HepG2 (cell line): ENCODE measurements at regions not wholly inside any gene's neighbourhood (a gene's known extent, or its start where the extent isn't known, plus 50 kb on each side); places are given as distances from the start of the nearest gene placed in this dataset.

Experiments used
- ATAC-seq: fragments of 200-7000 bp; cut with Tn5 transposase; 3 replicates; pipeline ENCODE4 v1.9.1; 2020; ENCODE audit warnings: mild to moderate bottlenecking, moderate library complexity
- BruUV-seq: library from RNA; stranded (reverse); fragments of 400-500 nt; replicated peaks from 2 replicates; lab custom pipeline; 2021; lab: Mats Ljungman, UMichigan
- CTCF ChIA-PET: fragments of 300-600 bp; formaldehyde crosslinking; extraction: SDS; loops from one replicate; lab custom pipeline; 2021; ENCODE audit warnings: low total read pairs, inconsistent platforms, low intra/inter-chr PET ratio; lab: Yijun Ruan, JAX
- POLR2A ChIA-PET: fragments of 350-600 bp; sonication (Branson Sonifier 250); formaldehyde crosslinking; loops from one replicate; lab custom pipeline; 2020; ENCODE audit warnings: antibody characterized with exemption, inconsistent platforms; lab: Yijun Ruan, JAX
- DNase-seq: peaks from one replicate; pipeline ENCODE4 v3.0.0-alpha.2; 2015; ENCODE audit warnings: low spot score
- FAIRE-seq: peaks from 3 replicates; lab custom pipeline; 2011; peaks lifted over from hg19 to GRCh38; lab: Jason Lieb, UNC
- H2AFZ ChIP-seq: one replicate; pipeline ENCODE4 v1.6.1; 2011; ENCODE audit warnings: low read length, inconsistent platforms
- H3K27ac ChIP-seq: fragments of 300-600 bp; 3 replicates; pipeline ENCODE4 v1.8.0; 2011; ENCODE audit warnings: mixed run types, mild to moderate bottlenecking, mixed read lengths, low read length, inconsistent platforms; ENCODE audit not compliant: insufficient read depth; ENCODE audit errors: extremely low read length
- H3K27me3 ChIP-seq, 2 experiments: fragments of 200-600 bp in 1 of 2; 2 replicates in 1 of 2; 3 replicates in 1 of 2; pipeline versions ENCODE4 v1.6.0 to v1.8.0; 2011; ENCODE audit warnings: low read length in 2 of 2, mild to moderate bottlenecking in 2 of 2, moderate library complexity in 2 of 2, inconsistent platforms in 1 of 2; ENCODE audit not compliant: insufficient read depth in 2 of 2, control insufficient read depth in 1 of 2
- H3K36me3 ChIP-seq, 2 experiments: fragments of 200-600 bp in 1 of 2; replicated peaks in 1 of 2; 2 replicates in 1 of 2; 3 replicates in 1 of 2; pipeline versions ENCODE4 v1.5.1 to v1.8.0; 2011; ENCODE audit warnings: low read length in 2 of 2, inconsistent platforms in 1 of 2; ENCODE audit not compliant: insufficient read depth in 2 of 2, control insufficient read depth in 1 of 2
- H3K4me1 ChIP-seq: 2 replicates; pipeline ENCODE4 v1.5.1; 2012; ENCODE audit warnings: low read length, inconsistent platforms; ENCODE audit not compliant: insufficient read depth
- H3K4me2 ChIP-seq: 2 replicates; pipeline ENCODE4 v1.6.0; 2011; ENCODE audit warnings: low read depth, low read length, inconsistent platforms
- H3K4me3 ChIP-seq, 3 experiments: fragments of 200-600 bp in 1 of 3; sonication (generic), shearing (Covaris generic) in 1 of 3; replicated peaks in 1 of 3; 2 replicates each; pipeline ENCODE4 v1.5.1; 2011 to 2016; ENCODE audit warnings: low read length in 3 of 3, inconsistent platforms in 2 of 3, low read depth in 2 of 3, mild to moderate bottlenecking in 2 of 3, control low read depth in 1 of 3, mixed read lengths in 1 of 3; ENCODE audit not compliant: insufficient read depth in 1 of 3
- H3K79me2 ChIP-seq: one replicate; pipeline ENCODE4 v1.6.1; 2011; ENCODE audit warnings: low read length, inconsistent platforms; ENCODE audit not compliant: insufficient read depth
- H3K9ac ChIP-seq: 2 replicates; pipeline ENCODE4 v1.6.0; 2011; ENCODE audit warnings: mild to moderate bottlenecking, low read depth, low read length, inconsistent platforms; ENCODE audit not compliant: insufficient read depth
- H3K9me3 ChIP-seq: 2 replicates; pipeline ENCODE4 v1.5.1; 2012; ENCODE audit warnings: mild to moderate bottlenecking, low read length
- H4K20me1 ChIP-seq: 2 replicates; pipeline ENCODE4 v1.6.0; 2011; ENCODE audit warnings: inconsistent platforms, mild to moderate bottlenecking, low read length, moderate library complexity; ENCODE audit not compliant: insufficient read depth
- BCL6 ChIP-seq: IDR thresholded peaks from 2 replicates; pipeline ENCODE4 v1.6.1; 2016; ENCODE audit warnings: missing genetic modification reagents, missing compliant biosample characterization
- HIC2 ChIP-seq: sonication (generic); formaldehyde crosslinking; IDR thresholded peaks from 2 replicates; pipeline ENCODE4 v1.9.0; 2022; ENCODE audit warnings: low read depth, missing genetic modification reagents
- HMG20B ChIP-seq: conservative IDR thresholded peaks from 2 replicates; pipeline ENCODE4 v1.6.1; 2016; ENCODE audit warnings: missing genetic modification reagents, missing compliant biosample characterization
- KAT8 ChIP-seq: IDR thresholded peaks from 2 replicates; pipeline ENCODE4 v1.6.1; 2016; ENCODE audit warnings: missing genetic modification reagents, missing compliant biosample characterization
- TMF1 ChIP-seq: sonication (generic); formaldehyde crosslinking; IDR thresholded peaks from 2 replicates; pipeline ENCODE4 v1.8.1; 2022; ENCODE audit warnings: low read depth, missing genetic modification reagents
- ZBTB34 ChIP-seq: sonication (generic); formaldehyde crosslinking; IDR thresholded peaks from 2 replicates; pipeline ENCODE4 v1.8.0; 2022; ENCODE audit warnings: mild to moderate bottlenecking, missing genetic modification reagents
- ZFP36L2 ChIP-seq: sonication (generic); formaldehyde crosslinking; IDR thresholded peaks from 2 replicates; pipeline ENCODE4 v1.4.0; 2020; ENCODE audit warnings: missing genetic modification reagents
- ZNF207 ChIP-seq: fragments of 450-650 bp; IDR thresholded peaks from 2 replicates; pipeline ENCODE4 v1.6.1; 2016; ENCODE audit warnings: antibody characterized with exemption, borderline replicate concordance
- ZNF775 ChIP-seq: sonication (generic); formaldehyde crosslinking; IDR thresholded peaks from 2 replicates; pipeline ENCODE4 v1.4.0; 2020; ENCODE audit warnings: missing genetic modification reagents, mild to moderate bottlenecking, moderate library complexity, borderline replicate concordance
- WGBS: methylation state at CpG from one replicate; pipeline ENCODE4 v1.1.6; 2017; ENCODE audit warnings: low lambda C conversion rate; 5-methylcytosine and 5-hydroxymethylcytosine counted together
- in situ Hi-C: cut with HindIII; loops from 2 replicates; pipeline ENCODE4 v1.10.0; 2017; ENCODE audit warnings: low pct_unique_long_range_greater_than_20kb; ENCODE audit not compliant: extremely low pct_ligation_motif_present
- intact Hi-C: fragments of 100-400 bp; cut with micrococcal nuclease; formaldehyde crosslinking; loops from one replicate; pipeline ENCODE4 v1.10.0; 2022; ENCODE audit not compliant: unreplicated experiment
- TF ChIP-seq, protein P1 (sequence below): sonication (generic); formaldehyde crosslinking; IDR thresholded peaks from 2 replicates; pipeline ENCODE4 v1.9.0; 2022; ENCODE audit warnings: missing genetic modification reagents, mild to moderate bottlenecking, borderline replicate concordance
- TF ChIP-seq, protein P2 (sequence below): sonication (generic); formaldehyde crosslinking; IDR thresholded peaks from 2 replicates; pipeline ENCODE4 v1.5.0; 2020; ENCODE audit warnings: missing genetic modification reagents

- POLR2A ChIA-PET, result no interaction called here
- Histone ChIP-seq H3K36me3 (no peaks in the 10 kb centered on the region), H3K4me3 (no peak overlapping the region), H2AFZ (no peak overlapping the region), H3K9me3 (no peaks in the 10 kb centered on the region), H3K27ac (no peak overlapping the region), H3K4me1 (no peaks in the 10 kb centered on the region), H3K27me3 (no peaks in the 10 kb centered on the region), H3K4me2 (no peak overlapping the region), H3K9ac (no peak overlapping the region), H4K20me1 (no peaks in the 10 kb centered on the region), H3K79me2 (no peaks in the 10 kb centered on the region)
- intact Hi-C loops, result no loop called here
- FAIRE-seq, result no peak
- TF ChIP-seq TMF1 (CRISPR knock-in tag) (no peak), HMG20B (no peak), ZNF775 (CRISPR knock-in tag) (no peak), HIC2 (no peak), BCL6 (CRISPR knock-in tag) (no peak), ZNF207 (no peak), KAT8 (CRISPR knock-in tag) (no peak), ZBTB34 (CRISPR knock-in tag) (no peak), ZFP36L2 (CRISPR knock-in tag) (no peak)
- TF ChIP-seq, protein P1, sequence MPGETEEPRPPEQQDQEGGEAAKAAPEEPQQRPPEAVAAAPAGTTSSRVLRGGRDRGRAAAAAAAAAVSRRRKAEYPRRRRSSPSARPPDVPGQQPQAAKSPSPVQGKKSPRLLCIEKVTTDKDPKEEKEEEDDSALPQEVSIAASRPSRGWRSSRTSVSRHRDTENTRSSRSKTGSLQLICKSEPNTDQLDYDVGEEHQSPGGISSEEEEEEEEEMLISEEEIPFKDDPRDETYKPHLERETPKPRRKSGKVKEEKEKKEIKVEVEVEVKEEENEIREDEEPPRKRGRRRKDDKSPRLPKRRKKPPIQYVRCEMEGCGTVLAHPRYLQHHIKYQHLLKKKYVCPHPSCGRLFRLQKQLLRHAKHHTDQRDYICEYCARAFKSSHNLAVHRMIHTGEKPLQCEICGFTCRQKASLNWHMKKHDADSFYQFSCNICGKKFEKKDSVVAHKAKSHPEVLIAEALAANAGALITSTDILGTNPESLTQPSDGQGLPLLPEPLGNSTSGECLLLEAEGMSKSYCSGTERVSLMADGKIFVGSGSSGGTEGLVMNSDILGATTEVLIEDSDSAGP (CRISPR knock-in tag), result no peak
- TF ChIP-seq, protein P2, sequence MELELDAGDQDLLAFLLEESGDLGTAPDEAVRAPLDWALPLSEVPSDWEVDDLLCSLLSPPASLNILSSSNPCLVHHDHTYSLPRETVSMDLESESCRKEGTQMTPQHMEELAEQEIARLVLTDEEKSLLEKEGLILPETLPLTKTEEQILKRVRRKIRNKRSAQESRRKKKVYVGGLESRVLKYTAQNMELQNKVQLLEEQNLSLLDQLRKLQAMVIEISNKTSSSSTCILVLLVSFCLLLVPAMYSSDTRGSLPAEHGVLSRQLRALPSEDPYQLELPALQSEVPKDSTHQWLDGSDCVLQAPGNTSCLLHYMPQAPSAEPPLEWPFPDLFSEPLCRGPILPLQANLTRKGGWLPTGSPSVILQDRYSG (CRISPR knock-in tag), result no peak
- DNase-seq, result no peak
- 30% methylated on average over 3 of the region's 3 CpGs for WGBS
- CTCF ChIA-PET, result no interaction called here
- no TSS peak for BruUV-seq
- no peak for ATAC-seq
- in situ Hi-C loops, result no loop called here
Measured at GRCh38 chr5:107103522-107103921, 567.2 kb downstream of the EFNA5 start.
